ENCODE measurements at regions not wholly inside any gene's neighbourhood (a gene's known extent, or its start where the extent isn't known, plus 50 kb on each side); places are given as distances from the start of the nearest gene placed in this dataset.

- DNase-seq: peak; percentile 44
Measured at GRCh38 chr7:387132-388022, 97.4 kb downstream of the FOXL3 start.

- DNase-seq: peak; percentile 42
Measured at GRCh38 chr7:388023-388960, 98.3 kb downstream of the FOXL3 start.

- peak; percentile 22 for DNase-seq
Measured at GRCh38 chr7:388961-389701, 99.2 kb downstream of the FOXL3 start.

GRCh38 chr7:389911-390601 is 100.1 kb downstream of the FOXL3 start:
- peak; percentile 36 for DNase-seq

GRCh38 chr7:390761-391410 is 100.9 kb downstream of the FOXL3 start:
- DNase-seq: peak; percentile 38

GRCh38 chr7:391411-391951 is 101.5 kb downstream of the FOXL3 start:
- peak; percentile 35 for DNase-seq

GRCh38 chr7:391961-392524 is 102.1 kb downstream of the FOXL3 start:
- DNase-seq: peak; percentile 34

GRCh38 chr7:392822-393221 is 102.9 kb downstream of the FOXL3 start:
- no peak for DNase-seq

GRCh38 chr7:395643-396042 is 105.7 kb downstream of the FOXL3 start:
- no peak for DNase-seq

GRCh38 chr7:398888-399287 is 108.9 kb downstream of the FOXL3 start:
- no peak for DNase-seq

- peak; percentile 34 for DNase-seq
Measured at GRCh38 chr7:400901-401485, 111.0 kb downstream of the FOXL3 start.

- DNase-seq: peak; percentile 34
Measured at GRCh38 chr7:401495-401894, 111.5 kb downstream of the FOXL3 start.

GRCh38 chr7:404812-405488 is 114.7 kb downstream of the PDGFA start:
- DNase-seq: no peak

GRCh38 chr7:405489-406211 is 114.0 kb downstream of the PDGFA start:
- DNase-seq: peak; percentile 47

GRCh38 chr7:407721-408539 is 111.7 kb downstream of the PDGFA start:
- DNase-seq: peak; percentile 19

GRCh38 chr7:408751-409311 is 110.8 kb downstream of the PDGFA start:
- peak; percentile 33 for DNase-seq

- DNase-seq: no peak
Measured at GRCh38 chr7:409339-410281, 110.0 kb downstream of the PDGFA start.
